ENCODE measurements at regions not wholly inside any gene's neighbourhood (a gene's known extent, or its start where the extent isn't known, plus 50 kb on each side); places are given as distances from the start of the nearest gene placed in this dataset.

DNA sequence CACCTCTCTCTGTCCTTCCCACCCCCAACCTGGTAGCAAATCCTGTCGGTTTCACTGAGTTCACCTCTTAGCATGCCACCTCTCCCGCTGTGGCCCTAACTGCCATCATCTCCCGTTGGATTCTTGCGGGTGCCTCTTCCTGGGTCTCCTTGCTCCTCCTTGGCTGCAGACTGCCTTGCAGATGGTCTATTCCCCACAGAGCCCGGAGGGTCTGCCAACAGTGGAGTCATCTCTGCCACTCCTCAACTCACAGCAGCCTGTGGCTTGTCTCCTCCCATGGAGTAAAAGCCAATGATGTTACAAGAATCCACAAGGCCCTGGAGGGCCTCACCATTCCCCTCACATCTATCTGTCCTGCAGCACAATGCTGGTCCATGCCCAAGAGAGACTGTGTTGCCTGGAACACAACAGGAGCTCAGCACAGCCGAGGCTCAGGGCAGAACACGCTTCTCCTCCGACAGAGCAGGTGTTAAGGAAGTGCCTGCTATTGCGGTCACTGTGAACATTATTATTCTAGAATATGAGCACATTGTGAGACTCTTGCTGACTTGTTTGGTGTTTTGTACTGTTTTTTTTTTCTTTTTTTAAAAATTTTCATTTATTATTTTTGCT, 241.8 kb upstream of the SULF2 start:
- TF ChIP-seq, protein P1, sequence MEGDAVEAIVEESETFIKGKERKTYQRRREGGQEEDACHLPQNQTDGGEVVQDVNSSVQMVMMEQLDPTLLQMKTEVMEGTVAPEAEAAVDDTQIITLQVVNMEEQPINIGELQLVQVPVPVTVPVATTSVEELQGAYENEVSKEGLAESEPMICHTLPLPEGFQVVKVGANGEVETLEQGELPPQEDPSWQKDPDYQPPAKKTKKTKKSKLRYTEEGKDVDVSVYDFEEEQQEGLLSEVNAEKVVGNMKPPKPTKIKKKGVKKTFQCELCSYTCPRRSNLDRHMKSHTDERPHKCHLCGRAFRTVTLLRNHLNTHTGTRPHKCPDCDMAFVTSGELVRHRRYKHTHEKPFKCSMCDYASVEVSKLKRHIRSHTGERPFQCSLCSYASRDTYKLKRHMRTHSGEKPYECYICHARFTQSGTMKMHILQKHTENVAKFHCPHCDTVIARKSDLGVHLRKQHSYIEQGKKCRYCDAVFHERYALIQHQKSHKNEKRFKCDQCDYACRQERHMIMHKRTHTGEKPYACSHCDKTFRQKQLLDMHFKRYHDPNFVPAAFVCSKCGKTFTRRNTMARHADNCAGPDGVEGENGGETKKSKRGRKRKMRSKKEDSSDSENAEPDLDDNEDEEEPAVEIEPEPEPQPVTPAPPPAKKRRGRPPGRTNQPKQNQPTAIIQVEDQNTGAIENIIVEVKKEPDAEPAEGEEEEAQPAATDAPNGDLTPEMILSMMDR (IDR thresholded peaks at IDR 0.05; ENCODE audit: insufficient read depth, low read length) = no peak
- TF ChIP-seq, protein P2, sequence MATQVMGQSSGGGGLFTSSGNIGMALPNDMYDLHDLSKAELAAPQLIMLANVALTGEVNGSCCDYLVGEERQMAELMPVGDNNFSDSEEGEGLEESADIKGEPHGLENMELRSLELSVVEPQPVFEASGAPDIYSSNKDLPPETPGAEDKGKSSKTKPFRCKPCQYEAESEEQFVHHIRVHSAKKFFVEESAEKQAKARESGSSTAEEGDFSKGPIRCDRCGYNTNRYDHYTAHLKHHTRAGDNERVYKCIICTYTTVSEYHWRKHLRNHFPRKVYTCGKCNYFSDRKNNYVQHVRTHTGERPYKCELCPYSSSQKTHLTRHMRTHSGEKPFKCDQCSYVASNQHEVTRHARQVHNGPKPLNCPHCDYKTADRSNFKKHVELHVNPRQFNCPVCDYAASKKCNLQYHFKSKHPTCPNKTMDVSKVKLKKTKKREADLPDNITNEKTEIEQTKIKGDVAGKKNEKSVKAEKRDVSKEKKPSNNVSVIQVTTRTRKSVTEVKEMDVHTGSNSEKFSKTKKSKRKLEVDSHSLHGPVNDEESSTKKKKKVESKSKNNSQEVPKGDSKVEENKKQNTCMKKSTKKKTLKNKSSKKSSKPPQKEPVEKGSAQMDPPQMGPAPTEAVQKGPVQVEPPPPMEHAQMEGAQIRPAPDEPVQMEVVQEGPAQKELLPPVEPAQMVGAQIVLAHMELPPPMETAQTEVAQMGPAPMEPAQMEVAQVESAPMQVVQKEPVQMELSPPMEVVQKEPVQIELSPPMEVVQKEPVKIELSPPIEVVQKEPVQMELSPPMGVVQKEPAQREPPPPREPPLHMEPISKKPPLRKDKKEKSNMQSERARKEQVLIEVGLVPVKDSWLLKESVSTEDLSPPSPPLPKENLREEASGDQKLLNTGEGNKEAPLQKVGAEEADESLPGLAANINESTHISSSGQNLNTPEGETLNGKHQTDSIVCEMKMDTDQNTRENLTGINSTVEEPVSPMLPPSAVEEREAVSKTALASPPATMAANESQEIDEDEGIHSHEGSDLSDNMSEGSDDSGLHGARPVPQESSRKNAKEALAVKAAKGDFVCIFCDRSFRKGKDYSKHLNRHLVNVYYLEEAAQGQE (IDR thresholded peaks at IDR 0.05; ENCODE audit: insufficient replicate concordance, low read depth) = no peak
- TF ChIP-seq SPI1 (IDR thresholded peaks at IDR 0.05; ENCODE audit: borderline replicate concordance, low read depth) = no peak
